Adrenal gland (tissue), 9 donors: ENCODE measurements at regions not wholly inside any gene's neighbourhood (a gene's known extent, or its start where the extent isn't known, plus 50 kb on each side); places are given as distances from the start of the nearest gene placed in this dataset.

Experiments
- DNase-seq, 7 donors: peaks; one replicate each; pipeline ENCODE4 v3.0.0-alpha.2; 2019 to 2020
- H3K27ac ChIP-seq, 5 donors: fragments of 200-600 bp; sonication (generic) in 4 of 5; 1 replicate in 3 of 5; 2 replicates in 2 of 5; pipeline versions ENCODE4 v1.5.1 to v1.8.0; 2016 to 2020; ENCODE audit warnings: mild to moderate bottlenecking in 1 of 5
- H3K27me3 ChIP-seq: fragments of 200-600 bp; 2 replicates; pipeline ENCODE4 v1.8.0; 2021
- H3K36me3 ChIP-seq, 2 donors: fragments of 200-600 bp; replicated peaks in 1 of 2; 1 replicate in 1 of 2; 2 replicates in 1 of 2; pipeline versions ENCODE4 v1.5.1 to v1.8.0; 2018 to 2022
- H3K4me1 ChIP-seq, 2 donors: fragments of 200-600 bp; replicated peaks in 1 of 2; 1 replicate in 1 of 2; 2 replicates in 1 of 2; pipeline versions ENCODE4 v1.5.1 to v1.8.0; 2018 to 2021
- H3K4me3 ChIP-seq, 4 donors: fragments of 200-600 bp; sonication (generic) in 3 of 4; one replicate each; pipeline ENCODE4 v1.5.1; 2016 to 2018
- H3K9me3 ChIP-seq, 3 donors: fragments of 200-600 bp; sonication (generic) in 1 of 3; replicated peaks in 1 of 3; 1 replicate in 2 of 3; 2 replicates in 1 of 3; pipeline versions ENCODE4 v1.5.1 to v1.8.0; 2016 to 2021
- CTCF ChIP-seq, 6 experiments: fragments of 450-650 bp in 4 of 6; fragments of 200-600 bp in 2 of 6; sonication (generic) in 1 of 6; IDR thresholded peaks; 1 replicate in 5 of 6; 2 replicates in 1 of 6; pipeline versions ENCODE4 v1.5.1 to v1.8.0; 2016 to 2021; ENCODE audit warnings: antibody characterized with exemption in 6 of 6, mild to moderate bottlenecking in 2 of 6, moderate library complexity in 1 of 6
- POLR2A ChIP-seq, 2 donors: fragments of 450-650 bp; IDR thresholded peaks; one replicate each; pipeline ENCODE4 v1.6.1; 2017; ENCODE audit warnings: antibody characterized with exemption in 2 of 2, mild to moderate bottlenecking in 2 of 2, moderate library complexity in 1 of 2
- WGBS, 4 donors: extraction: QIAGEN DNeasy Blood & Tissue Kit in 2 of 4; methylation state at CpG; one replicate each; pipeline versions ENCODE4 v1.1.5 to v1.1.7; 2013 to 2017; 5-methylcytosine and 5-hydroxymethylcytosine counted together
- intact Hi-C, 2 donors: fragments of 100-400 bp; cut with DNase I; formaldehyde crosslinking; loops; one replicate each; pipeline versions ENCODE4 v1.14.1 to v1.15.0; 2022 to 2023
- donor health status: healthy with polysubstance abuse.
- donor health status: Bipolar disorder and iron deficiency.
- donor health status: DM: yes; HTN: yes; CAD: no.
- donor health status: DM: no; HTN: no; CAD: no.
- donor health status: DM: no; HTN: no; CAD: no.

- intact Hi-C loops: no loop called here
- Histone ChIP-seq H3K4me3 (no peak overlapping the region), H3K27ac (no peak overlapping the region), H3K36me3 (no peaks in the 10 kb centered on the region), H3K4me1 (no peaks in the 10 kb centered on the region), H3K27me3 (no peaks in the 10 kb centered on the region), H3K9me3 (peaks cover 0 to 3% (median 0%) of the 10 kb centered on the region in 3 donors)
- no peak for DNase-seq
- 44 to 52% (median 49%) methylated on average over 3 of the region's 3 CpGs for WGBS, 4 donors
- TF ChIP-seq POLR2A (IDR thresholded peaks at IDR 0.05): no peak
- TF ChIP-seq CTCF (IDR thresholded peaks at IDR 0.05): no peak
Observed at GRCh38 chrX:122787231-122787630, 396.8 kb upstream of the GRIA3 start.

- Histone ChIP-seq H3K27ac (no peak overlapping the region), H3K4me3 (no peak overlapping the region), H3K27me3 (no peaks in the 10 kb centered on the region), H3K4me1 (no peaks in the 10 kb centered on the region), H3K36me3 (no peaks in the 10 kb centered on the region), H3K9me3 (peaks cover 0 to 3% (median 0%) of the 10 kb centered on the region in 3 donors)
- intact Hi-C loops: no loop called here
- WGBS, 4 donors: 67 to 83% (median 75%) methylated on average over 2 of the region's 2 CpGs
- DNase-seq: no peak
- no peak for TF ChIP-seq CTCF (IDR thresholded peaks at IDR 0.05)
- no peak for TF ChIP-seq POLR2A (IDR thresholded peaks at IDR 0.05)
Observed at GRCh38 chrX:122788216-122788615, 395.9 kb upstream of the GRIA3 start.

GRCh38 chrX:122790376-122791095, 393.5 kb upstream of the GRIA3 start:
- peaks cover 0 to 3% (median 0%) of the 10 kb centered on the region in 3 donors for H3K9me3 ChIP-seq
- intact Hi-C loops: no loop called here
- no peak overlapping the region for H3K4me3 ChIP-seq
- no peak overlapping the region for H3K27ac ChIP-seq
- no peaks in the 10 kb centered on the region for H3K4me1 ChIP-seq
- H3K27me3 ChIP-seq: no peaks in the 10 kb centered on the region
- DNase-seq: no peak
- 36 to 66% (median 51%) methylated on average over 3 of the region's 3 CpGs for WGBS, 4 donors
- TF ChIP-seq CTCF (IDR thresholded peaks at IDR 0.05) (no peak), POLR2A (IDR thresholded peaks at IDR 0.05) (no peak)
- no peaks in the 10 kb centered on the region for H3K36me3 ChIP-seq

GRCh38 chrX:122813876-122814275, 370.2 kb upstream of the GRIA3 start:
- Histone ChIP-seq H3K27ac (no peak overlapping the region), H3K27me3 (no peaks in the 10 kb centered on the region), H3K4me1 (no peaks in the 10 kb centered on the region), H3K36me3 (no peaks in the 10 kb centered on the region), H3K9me3 (no peaks in the 10 kb centered on the region), H3K4me3 (no peak overlapping the region)
- WGBS, 4 donors: 60 to 76% (median 70%) methylated on average over 4 of the region's 4 CpGs
- no peak for TF ChIP-seq CTCF (IDR thresholded peaks at IDR 0.05)
- no peak for DNase-seq
- intact Hi-C loops: no loop called here
